HG02943 (cell line): ENCODE measurements at regions not wholly inside any gene's neighbourhood (a gene's known extent, or its start where the extent isn't known, plus 50 kb on each side); places are given as distances from the start of the nearest gene placed in this dataset.

Experiments
- ATAC-seq: cut with Tn5 transposase; IDR thresholded peaks from one replicate; pipeline ENCODE4 v1.9.1; 2021; ENCODE audit warnings: mild to moderate bottlenecking, low read depth, moderate library complexity; ENCODE audit not compliant: unreplicated experiment

- ATAC-seq, result no peak
Observed at GRCh38 chr5:2461701-2462691, 289.5 kb downstream of the IRX2 start.

DNA sequence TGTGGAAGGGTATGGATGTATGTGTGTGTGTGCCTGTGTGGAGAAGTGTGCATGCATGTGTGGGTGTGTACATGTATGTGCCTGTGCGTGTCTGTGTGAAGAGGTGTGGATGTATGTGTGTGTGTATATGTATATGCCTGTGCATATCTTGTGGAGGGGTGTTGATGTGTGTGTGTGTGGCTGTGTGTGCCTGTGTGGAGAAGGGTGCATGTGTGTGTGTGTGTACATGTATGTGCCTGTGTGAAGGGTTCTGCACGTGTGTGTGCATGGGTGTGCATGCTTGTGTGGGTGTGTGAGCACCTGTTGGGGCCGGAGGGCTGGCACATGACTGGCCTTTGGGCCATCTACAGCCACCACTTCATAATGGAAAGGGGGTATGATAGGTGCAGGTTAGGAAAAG is 291.4 kb downstream of the IRX2 start:
- ATAC-seq, result no peak

DNA sequence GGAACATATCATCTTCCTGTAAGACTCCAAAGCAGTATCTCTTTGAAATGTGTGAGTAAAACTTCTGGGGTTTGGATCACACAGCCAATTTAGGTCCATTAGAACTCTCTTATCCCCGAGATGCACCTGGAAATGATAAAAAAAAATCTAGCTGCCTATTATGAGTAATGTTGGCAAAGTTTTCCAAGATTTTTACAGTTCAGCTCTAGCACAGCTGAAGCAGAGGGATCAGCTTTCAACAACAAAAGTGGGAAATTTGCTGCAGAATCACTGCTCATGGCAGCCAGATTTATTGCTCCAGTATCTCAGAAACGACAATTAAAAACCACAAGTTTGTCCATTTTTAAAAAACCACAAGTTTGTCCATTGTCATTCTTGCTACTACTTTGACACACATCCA is 292.2 kb downstream of the IRX2 start:
- no peak for ATAC-seq

DNA sequence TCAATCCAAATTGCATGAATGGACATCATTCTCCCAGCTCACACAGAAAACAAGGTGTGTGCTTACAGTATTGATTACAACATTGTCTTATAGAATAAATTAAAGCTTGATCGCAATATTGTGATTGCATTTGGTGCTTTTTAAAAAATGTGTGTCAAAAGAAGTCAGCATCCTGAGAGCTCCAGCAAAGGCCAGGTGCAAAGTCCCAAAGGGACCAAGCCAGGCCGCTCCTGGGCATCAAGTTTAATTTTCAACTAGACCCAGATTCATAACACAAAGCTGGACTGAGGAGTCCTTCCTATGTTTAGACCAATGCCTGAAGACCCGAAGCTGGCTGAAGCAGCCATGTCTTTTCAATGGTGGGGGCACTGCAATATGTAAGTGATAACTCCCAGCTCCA is 295.6 kb downstream of the IRX2 start:
- ATAC-seq, result no peak

- ATAC-seq, result no peak
Observed at GRCh38 chr5:2454876-2455275, 296.6 kb downstream of the IRX2 start.

DNA sequence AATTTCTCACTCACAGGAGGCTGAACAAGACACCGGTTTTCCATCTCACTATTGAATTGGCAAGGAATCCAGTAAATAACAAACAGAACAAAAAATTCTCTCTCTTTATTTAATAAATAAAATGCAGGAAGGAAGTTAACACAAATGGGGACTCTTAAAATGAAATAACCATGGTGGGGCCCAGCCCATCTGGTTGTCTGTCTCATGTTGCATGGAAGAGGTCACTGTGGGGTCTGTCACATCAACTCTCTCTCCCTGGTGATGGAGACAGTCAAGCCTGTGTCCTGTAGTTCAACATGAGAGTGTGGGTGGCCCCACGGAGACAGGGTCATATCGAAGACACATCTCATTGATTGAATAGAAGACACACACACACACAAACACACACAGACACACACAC is 297.7 kb downstream of the IRX2 start:
- ATAC-seq, result no peak

- ATAC-seq, result no peak
Observed at GRCh38 chr5:2451100-2451499, 300.4 kb downstream of the IRX2 start.

DNA sequence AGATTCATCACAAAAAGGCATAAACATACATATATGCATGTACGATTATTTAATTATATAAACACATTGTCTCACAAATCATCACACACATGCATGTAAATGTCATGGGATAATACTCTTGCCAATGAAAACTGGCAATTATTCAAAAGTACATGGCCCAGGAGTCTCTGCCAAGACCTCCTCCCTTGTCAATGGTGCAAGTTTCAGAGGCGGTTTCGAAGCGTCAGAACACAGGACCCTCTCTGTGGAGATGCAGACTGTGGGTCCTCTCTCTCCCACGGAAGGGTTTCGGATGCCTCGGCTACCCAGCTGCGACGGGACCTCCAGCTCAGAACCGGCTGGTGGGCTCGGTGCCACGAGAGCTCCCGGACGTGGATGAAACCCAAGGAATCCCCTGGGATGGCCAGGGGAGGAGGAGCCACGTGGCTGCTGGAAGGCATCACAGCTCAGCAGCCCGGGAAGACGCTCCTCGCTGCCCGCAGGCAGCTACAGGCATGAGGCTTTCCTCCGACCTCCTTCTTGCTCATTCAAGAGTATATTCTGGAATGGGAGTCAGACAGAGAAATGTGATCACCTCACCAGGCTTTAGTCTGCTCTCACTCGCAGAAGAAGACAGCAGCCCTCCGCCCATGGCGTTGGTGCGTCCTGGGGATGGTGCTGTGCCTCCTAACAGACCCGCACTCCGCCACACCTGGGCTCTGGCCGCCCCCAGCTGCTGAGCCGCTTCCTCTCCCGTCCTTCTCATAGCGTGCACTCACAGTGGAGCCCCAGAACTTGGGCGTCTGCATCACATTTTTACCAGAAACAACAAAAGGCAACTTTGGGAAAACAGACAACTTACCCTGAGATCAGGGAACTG is 308.8 kb downstream of the IRX2 start:
- ATAC-seq, result no peak

DNA sequence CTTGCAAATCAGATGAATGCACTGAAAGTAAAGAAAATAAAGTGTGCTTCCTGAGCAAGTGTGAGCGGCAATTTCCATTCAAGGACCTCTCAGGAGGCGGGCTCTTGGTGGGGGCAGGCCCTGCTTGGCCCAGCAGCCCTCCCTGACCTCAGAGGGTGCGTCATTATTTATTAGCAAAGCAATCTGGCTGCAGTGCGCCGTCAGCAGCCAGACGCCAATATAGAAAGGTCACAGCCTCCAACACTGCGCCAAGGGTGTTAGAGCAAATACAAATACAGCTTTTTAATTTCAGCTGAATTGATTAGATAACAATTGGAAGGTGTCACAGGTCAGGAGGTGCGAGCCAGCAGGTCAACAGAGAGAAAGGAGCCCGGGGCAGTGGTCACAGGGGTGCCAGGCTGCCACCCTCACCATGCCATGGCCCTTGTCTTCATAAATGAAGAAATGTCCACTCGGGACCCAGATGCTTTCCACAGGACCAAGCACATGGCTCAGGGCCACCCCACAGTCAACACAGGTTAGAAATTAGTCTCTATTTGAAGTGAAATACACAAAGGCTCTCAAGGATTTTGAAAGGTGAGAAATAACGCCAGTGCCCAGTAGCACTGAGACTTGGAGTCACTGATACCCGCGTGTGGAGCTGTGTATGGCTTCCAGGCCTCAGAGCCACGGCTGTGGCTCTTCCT is 309.8 kb downstream of the IRX2 start:
- no peak for ATAC-seq

DNA sequence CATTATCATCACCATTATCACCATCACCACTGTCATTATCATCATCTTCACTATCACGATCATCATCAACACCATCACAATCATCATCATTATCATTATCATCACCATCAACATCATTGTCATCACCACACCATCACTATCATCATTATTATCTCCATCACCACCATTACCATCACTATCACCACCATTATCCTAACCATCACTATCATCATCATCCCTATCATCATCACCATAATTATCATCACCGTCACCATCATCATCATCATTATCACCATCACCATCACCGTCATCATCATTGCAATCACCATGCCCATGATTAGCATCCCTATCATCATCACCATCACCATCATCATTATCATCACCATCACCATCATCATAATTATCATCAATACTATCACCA is 311.9 kb downstream of the IRX2 start:
- ATAC-seq, result no peak

DNA sequence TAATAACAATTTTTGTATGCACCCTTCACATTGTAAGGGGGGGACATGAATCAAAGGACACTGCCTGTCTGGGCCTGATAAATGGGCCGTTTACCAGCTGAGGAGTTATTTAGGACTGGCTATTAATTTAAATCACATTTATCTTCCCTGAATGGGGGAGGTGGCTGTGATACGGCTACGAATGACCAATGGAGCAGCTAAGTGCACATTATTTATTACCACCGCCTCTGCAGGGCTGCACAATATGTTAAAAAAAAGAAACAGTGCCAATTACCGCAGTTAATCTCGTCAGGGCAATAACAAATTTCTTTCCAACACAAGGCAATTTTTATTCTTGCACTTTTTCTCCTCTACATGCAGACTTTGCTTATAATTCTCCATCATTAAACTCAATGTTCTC is 318.4 kb downstream of the IRX2 start:
- ATAC-seq, result no peak

GRCh38 chr5:2432076-2432920 is 319.2 kb downstream of the IRX2 start:
- ATAC-seq, result no peak

DNA sequence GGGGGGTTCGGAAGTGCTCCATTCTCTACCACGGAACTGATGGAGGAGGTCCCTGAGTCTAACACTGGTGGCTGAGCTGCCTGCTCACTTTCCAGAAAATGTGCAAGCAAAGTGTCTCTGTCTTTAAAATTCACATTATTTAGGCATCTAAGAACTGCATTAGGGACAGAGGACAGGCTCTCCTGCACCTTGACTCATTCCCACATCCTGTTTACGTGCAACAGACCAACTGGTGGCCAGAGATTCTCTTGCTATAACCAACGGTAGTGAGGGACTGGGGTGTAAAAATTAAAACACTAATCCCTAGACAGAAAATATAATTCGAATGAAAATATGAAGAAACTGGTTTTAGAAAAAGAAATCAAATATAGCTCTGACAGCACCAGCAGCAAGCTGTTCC is 320.9 kb downstream of the IRX2 start:
- ATAC-seq, result no peak

DNA sequence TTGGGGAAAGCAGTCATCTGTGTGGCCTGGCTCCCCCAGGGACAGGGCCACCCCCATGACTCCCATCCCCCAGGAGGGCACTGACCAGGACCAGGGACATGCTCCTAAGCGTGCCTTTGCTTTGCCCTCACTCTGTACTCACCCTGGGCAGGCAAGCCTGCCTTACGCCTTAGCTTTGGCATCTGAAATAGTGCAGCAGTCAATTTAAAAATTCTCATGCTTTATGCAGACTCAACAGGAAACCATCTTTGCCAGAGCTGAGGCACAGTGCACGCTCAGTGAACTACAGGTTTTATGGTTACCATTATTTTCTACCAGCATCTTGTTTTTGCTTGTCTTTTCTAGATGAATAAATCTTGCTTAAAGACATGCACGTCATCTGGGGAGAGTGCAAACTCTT is 323.5 kb downstream of the IRX2 start:
- ATAC-seq, result no peak

DNA sequence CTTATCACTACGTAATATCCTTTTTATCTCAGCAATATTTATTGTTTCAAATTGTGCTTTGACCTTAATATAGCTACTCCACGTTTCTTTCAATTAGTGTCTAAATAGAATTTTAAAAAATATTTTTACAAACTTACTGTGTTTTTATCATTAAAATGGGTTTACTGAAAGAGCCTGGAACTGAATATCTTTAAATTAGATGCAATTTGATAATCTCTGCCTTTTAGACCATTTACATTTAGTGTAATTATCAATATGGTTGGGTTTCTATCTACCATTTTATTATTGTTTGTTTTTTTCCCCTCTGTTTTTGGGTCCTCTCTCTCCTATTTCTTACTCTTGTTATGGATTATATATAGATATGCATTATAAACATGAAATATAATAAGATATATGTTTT is 327.8 kb downstream of the IRX2 start:
- no peak for ATAC-seq

DNA sequence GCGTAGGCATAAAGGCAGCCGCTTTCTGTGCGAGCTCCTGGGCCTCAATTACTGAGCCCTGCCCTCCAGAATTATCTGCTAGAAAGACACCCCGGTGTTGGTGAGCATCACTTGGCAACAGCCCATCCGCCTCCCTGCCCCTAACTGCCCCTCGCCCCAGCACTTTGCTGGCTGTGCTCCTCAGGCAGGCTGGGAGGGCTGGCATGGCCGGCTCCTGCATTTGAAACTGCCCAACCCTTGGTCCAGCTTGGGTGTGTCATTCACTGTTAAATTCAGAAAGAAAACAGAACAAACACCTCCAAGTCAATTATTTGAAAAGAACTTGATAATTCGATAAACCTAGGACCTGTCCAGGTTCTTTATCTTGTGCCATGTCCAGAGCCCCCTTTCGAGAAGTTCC is 334.2 kb downstream of the IRX2 start:
- ATAC-seq, result no peak

GRCh38 chr5:2415678-2416077 is 335.8 kb downstream of the IRX2 start:
- ATAC-seq, result no peak

- no peak for ATAC-seq
Observed at GRCh38 chr5:2410451-2410850, 341.0 kb downstream of the IRX2 start.

GRCh38 chr5:2403296-2403695 is 348.2 kb downstream of the IRX2 start:
- ATAC-seq, result no peak

DNA sequence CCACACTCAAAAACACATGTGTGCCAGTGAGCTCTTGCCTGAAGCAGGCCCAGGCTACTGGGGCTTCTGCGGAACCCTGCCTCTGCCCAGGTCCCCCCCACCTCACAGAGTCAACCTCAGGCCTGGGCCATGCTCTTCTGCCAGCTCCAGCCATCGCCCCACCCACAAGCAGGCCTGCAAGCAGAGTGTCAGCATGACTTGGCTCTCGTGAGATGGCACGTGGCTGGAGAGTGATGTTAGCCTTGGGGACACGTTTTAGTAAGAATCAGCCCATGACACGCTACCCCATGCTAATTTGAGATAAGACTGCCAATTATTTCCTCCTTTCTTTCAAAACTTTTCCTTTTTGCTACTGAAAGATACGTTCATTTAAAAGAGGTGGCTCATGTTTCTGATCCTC is 351.7 kb downstream of the IRX2 start:
- ATAC-seq, result no peak
